ENCODE measurements at regions not wholly inside any gene's neighbourhood (a gene's known extent, or its start where the extent isn't known, plus 50 kb on each side); places are given as distances from the start of the nearest gene placed in this dataset.

- intact Hi-C loops (cut with DNase I; ENCODE audit: low total_unique reads), result no loop called here
- H3K4me3 ChIP-seq, result no peak overlapping the region
- H3K27ac ChIP-seq, result no peak overlapping the region
- no peak for DNase-seq
- no peaks in the 10 kb centered on the region for H3K9me3 ChIP-seq
- no peaks in the 10 kb centered on the region for H3K27me3 ChIP-seq
- 49 to 56% methylated on average over 3 of the region's 3 CpGs for WGBS, 2 donors
- no peak for TF ChIP-seq CTCF (IDR thresholded peaks at IDR 0.05)
- TF ChIP-seq POLR2A (IDR thresholded peaks at IDR 0.05), result no peak
- no peaks in the 10 kb centered on the region for H3K4me1 ChIP-seq
- H3K36me3 ChIP-seq (ENCODE audit: low read depth, missing control alignments), result no peaks in the 10 kb centered on the region
Measured at GRCh38 chr13:100917011-100917410, 242.4 kb upstream of the TMTC4 start.

GRCh38 chr13:100913143-100913542 is 238.5 kb upstream of the TMTC4 start:
- DNase-seq, result no peak
- Histone ChIP-seq H3K4me1 (no peaks in the 10 kb centered on the region), H3K27me3 (no peaks in the 10 kb centered on the region), H3K9me3 (no peaks in the 10 kb centered on the region), H3K4me3 (no peak overlapping the region), H3K36me3 (ENCODE audit: low read depth, missing control alignments) (no peaks in the 10 kb centered on the region), H3K27ac (no peak overlapping the region)
- no peak for TF ChIP-seq POLR2A (IDR thresholded peaks at IDR 0.05)
- no peak for TF ChIP-seq CTCF (IDR thresholded peaks at IDR 0.05)
- intact Hi-C loops (cut with DNase I; ENCODE audit: low total_unique reads), result no loop called here
- 49% methylated on average over 6 of the region's 6 CpGs for WGBS, 2 donors

GRCh38 chr13:100904293-100904976 is 229.8 kb upstream of the TMTC4 start:
- no peaks in the 10 kb centered on the region for H3K4me1 ChIP-seq
- no peak for DNase-seq
- intact Hi-C loops (cut with DNase I; ENCODE audit: low total_unique reads), result no loop called here
- H3K9me3 ChIP-seq, result no peaks in the 10 kb centered on the region
- TF ChIP-seq CTCF (IDR thresholded peaks at IDR 0.05) (no peak), POLR2A (IDR thresholded peaks at IDR 0.05) (no peak)
- H3K36me3 ChIP-seq (ENCODE audit: low read depth, missing control alignments), result no peaks in the 10 kb centered on the region
- no peak overlapping the region for H3K27ac ChIP-seq
- 52 to 60% methylated on average over 3 of the region's 3 CpGs for WGBS, 2 donors
- no peak overlapping the region for H3K4me3 ChIP-seq
- H3K27me3 ChIP-seq, result no peaks in the 10 kb centered on the region

GRCh38 chr13:100899720-100900316 is 225.2 kb upstream of the TMTC4 start:
- Histone ChIP-seq H3K27me3 (no peaks in the 10 kb centered on the region), H3K27ac (no peak overlapping the region), H3K4me3 (no peak overlapping the region), H3K4me1 (no peaks in the 10 kb centered on the region), H3K36me3 (ENCODE audit: low read depth, missing control alignments) (no peaks in the 10 kb centered on the region), H3K9me3 (no peaks in the 10 kb centered on the region)
- TF ChIP-seq POLR2A (IDR thresholded peaks at IDR 0.05), result no peak
- no peak for TF ChIP-seq CTCF (IDR thresholded peaks at IDR 0.05)
- DNase-seq, result no peak
- WGBS, 2 donors, result 49 to 50% methylated on average over 5 of the region's 5 CpGs
- intact Hi-C loops (cut with DNase I; ENCODE audit: low total_unique reads), result no loop called here

- no peaks in the 10 kb centered on the region for H3K9me3 ChIP-seq
- no peak for TF ChIP-seq POLR2A (IDR thresholded peaks at IDR 0.05)
- TF ChIP-seq CTCF (IDR thresholded peaks at IDR 0.05), result no peak
- H3K27ac ChIP-seq, result no peak overlapping the region
- H3K27me3 ChIP-seq, result no peaks in the 10 kb centered on the region
- no peaks in the 10 kb centered on the region for H3K36me3 ChIP-seq (ENCODE audit: low read depth, missing control alignments)
- no peaks in the 10 kb centered on the region for H3K4me1 ChIP-seq
- 54 to 76% methylated on average over 1 of the region's 1 CpG for WGBS, 2 donors
- intact Hi-C loops (cut with DNase I; ENCODE audit: low total_unique reads), result no loop called here
- H3K4me3 ChIP-seq, result no peak overlapping the region
- DNase-seq, result no peak
Measured at GRCh38 chr13:100898431-100898830, 223.8 kb upstream of the TMTC4 start.
